ENCODE measurements at regions not wholly inside any gene's neighbourhood (a gene's known extent, or its start where the extent isn't known, plus 50 kb on each side); places are given as distances from the start of the nearest gene placed in this dataset.
"Not testable (repeated sequence)": the region's sequence is repeated elsewhere in the genome, so short reads cannot be mapped to it uniquely, and the experiment has no call there.

DNA sequence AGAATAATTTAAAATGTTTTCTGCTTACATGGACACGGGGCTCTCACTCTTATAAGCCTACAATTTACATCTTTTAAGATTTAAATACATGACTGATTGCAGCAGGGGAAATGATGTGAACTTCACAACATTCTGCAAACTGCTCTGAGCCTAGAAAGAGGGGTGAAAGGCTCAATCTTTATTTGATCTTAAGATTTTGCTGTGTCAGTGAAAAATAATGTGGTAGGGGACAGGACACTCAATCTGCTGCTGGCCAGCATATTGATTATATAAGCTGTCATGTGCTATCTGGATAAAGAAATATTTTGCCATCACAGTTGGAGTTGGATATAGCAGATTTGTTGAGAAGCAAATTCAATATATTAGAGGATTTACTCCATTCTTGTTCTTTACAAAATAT, 2210.5 kb downstream of the PCDH7 start:
- DNase-seq: no peak
- H3K9me3 ChIP-seq (ENCODE audit: control insufficient read depth in 1 of 2, insufficient read depth in 1 of 2, low read length in 2 of 2): no peaks in the 10 kb centered on the region
- intact Hi-C loops (cut with DNase I, micrococcal nuclease): no loop called here
- H3K4me1 ChIP-seq (ENCODE audit: insufficient read depth, low read length): no peaks in the 10 kb centered on the region
- no peak overlapping the region for H3K4me3 ChIP-seq (ENCODE audit: low read length)
- H3K27me3 ChIP-seq (ENCODE audit: control insufficient read depth in 1 of 2, insufficient read depth in 2 of 2, low read length in 2 of 2): no peaks in the 10 kb centered on the region
- TF ChIP-seq, protein P1, sequence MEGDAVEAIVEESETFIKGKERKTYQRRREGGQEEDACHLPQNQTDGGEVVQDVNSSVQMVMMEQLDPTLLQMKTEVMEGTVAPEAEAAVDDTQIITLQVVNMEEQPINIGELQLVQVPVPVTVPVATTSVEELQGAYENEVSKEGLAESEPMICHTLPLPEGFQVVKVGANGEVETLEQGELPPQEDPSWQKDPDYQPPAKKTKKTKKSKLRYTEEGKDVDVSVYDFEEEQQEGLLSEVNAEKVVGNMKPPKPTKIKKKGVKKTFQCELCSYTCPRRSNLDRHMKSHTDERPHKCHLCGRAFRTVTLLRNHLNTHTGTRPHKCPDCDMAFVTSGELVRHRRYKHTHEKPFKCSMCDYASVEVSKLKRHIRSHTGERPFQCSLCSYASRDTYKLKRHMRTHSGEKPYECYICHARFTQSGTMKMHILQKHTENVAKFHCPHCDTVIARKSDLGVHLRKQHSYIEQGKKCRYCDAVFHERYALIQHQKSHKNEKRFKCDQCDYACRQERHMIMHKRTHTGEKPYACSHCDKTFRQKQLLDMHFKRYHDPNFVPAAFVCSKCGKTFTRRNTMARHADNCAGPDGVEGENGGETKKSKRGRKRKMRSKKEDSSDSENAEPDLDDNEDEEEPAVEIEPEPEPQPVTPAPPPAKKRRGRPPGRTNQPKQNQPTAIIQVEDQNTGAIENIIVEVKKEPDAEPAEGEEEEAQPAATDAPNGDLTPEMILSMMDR (IDR thresholded peaks at IDR 0.05): no peak
- POLR2A ChIA-PET: no interaction called here
- H3K4me1 Mint-ChIP-seq (ENCODE audit: low read depth): no peaks in the 10 kb centered on the region
- no peak overlapping the region for H3K4me3 Mint-ChIP-seq
- H3K27ac ChIP-seq (ENCODE audit: low read depth in 1 of 2, low read length in 2 of 2): no peak overlapping the region
- no peak overlapping the region for H3K27ac Mint-ChIP-seq
- H3K9me3 Mint-ChIP-seq: peaks cover 8% of the 10 kb centered on the region
- CTCF ChIA-PET: no interaction called here
- ATAC-seq (ENCODE audit: poor library complexity): no peak
- H3K36me3 ChIP-seq (ENCODE audit: insufficient read depth, low read length): no peaks in the 10 kb centered on the region
- no peaks in the 10 kb centered on the region for H3K36me3 Mint-ChIP-seq (ENCODE audit: low read depth)
- no peaks in the 10 kb centered on the region for H3K27me3 Mint-ChIP-seq

DNA sequence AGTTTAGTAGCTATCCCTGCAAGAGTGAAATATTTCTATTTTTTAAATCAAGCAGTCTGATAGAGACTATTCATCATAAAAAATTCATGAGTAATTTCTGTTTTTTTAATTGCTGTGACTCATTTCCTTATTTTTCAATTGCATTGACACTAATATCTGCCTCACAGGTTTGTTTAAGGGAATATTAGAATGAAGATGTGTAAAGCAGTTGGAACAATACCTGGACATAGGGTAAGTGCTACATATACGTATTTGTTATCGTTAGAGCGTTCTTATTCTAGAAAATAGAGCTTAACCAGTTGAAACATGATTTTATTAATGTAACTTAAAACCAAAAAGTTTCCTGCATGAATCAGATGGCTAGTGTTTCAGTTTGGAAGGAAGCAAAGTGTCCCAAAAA, 2211.3 kb downstream of the PCDH7 start:
- H3K9me3 Mint-ChIP-seq: peaks cover 5% of the 10 kb centered on the region
- H3K27ac Mint-ChIP-seq: no peak overlapping the region
- Histone ChIP-seq H3K27me3 (ENCODE audit: control insufficient read depth in 1 of 2, insufficient read depth in 2 of 2, low read length in 2 of 2) (no peaks in the 10 kb centered on the region), H3K4me1 (ENCODE audit: insufficient read depth, low read length) (no peaks in the 10 kb centered on the region), H3K9me3 (ENCODE audit: control insufficient read depth in 1 of 2, insufficient read depth in 1 of 2, low read length in 2 of 2) (no peaks in the 10 kb centered on the region), H3K36me3 (ENCODE audit: insufficient read depth, low read length) (no peaks in the 10 kb centered on the region), H3K27ac (ENCODE audit: low read depth in 1 of 2, low read length in 2 of 2) (no peak overlapping the region), H3K4me3 (ENCODE audit: low read length) (no peak overlapping the region)
- no peak for DNase-seq
- H3K4me1 Mint-ChIP-seq (ENCODE audit: low read depth): no peaks in the 10 kb centered on the region
- CTCF ChIA-PET: no interaction called here
- H3K27me3 Mint-ChIP-seq: no peaks in the 10 kb centered on the region
- no peak overlapping the region for H3K4me3 Mint-ChIP-seq
- TF ChIP-seq, protein P1 (IDR thresholded peaks at IDR 0.05): no peak
- POLR2A ChIA-PET: no interaction called here
- intact Hi-C loops (cut with DNase I, micrococcal nuclease): no loop called here
- no peaks in the 10 kb centered on the region for H3K36me3 Mint-ChIP-seq (ENCODE audit: low read depth)
- no peak for ATAC-seq (ENCODE audit: poor library complexity)

DNA sequence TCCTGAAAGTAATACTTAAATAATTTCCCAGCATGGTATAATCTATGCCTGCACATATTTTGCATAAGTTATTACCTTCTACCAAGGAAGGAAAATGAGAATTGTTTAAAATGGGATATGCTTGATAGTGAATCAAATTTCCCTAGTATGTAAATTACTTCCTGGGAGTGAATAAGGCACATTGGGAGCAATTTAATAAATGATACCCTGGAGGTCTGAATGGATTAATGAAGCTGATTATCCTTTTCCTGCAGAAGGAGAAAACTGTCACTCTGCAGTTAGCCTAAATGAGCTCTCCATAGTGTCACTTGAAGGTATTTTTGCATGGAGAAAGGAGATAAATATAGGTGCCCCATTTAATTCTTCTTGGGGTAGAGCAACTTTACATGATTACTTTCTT, 2212.0 kb downstream of the PCDH7 start:
- Mint-ChIP-seq H3K4me3 (no peak overlapping the region), H3K36me3 (ENCODE audit: low read depth) (no peaks in the 10 kb centered on the region), H3K9me3 (peaks cover 5% of the 10 kb centered on the region), H3K27ac (no peak overlapping the region), H3K27me3 (no peaks in the 10 kb centered on the region), H3K4me1 (ENCODE audit: low read depth) (no peaks in the 10 kb centered on the region)
- Histone ChIP-seq H3K27ac (ENCODE audit: low read depth in 1 of 2, low read length in 2 of 2) (no peak overlapping the region), H3K9me3 (ENCODE audit: control insufficient read depth in 1 of 2, insufficient read depth in 1 of 2, low read length in 2 of 2) (no peaks in the 10 kb centered on the region), H3K36me3 (ENCODE audit: insufficient read depth, low read length) (no peaks in the 10 kb centered on the region), H3K27me3 (ENCODE audit: control insufficient read depth in 1 of 2, insufficient read depth in 2 of 2, low read length in 2 of 2) (no peaks in the 10 kb centered on the region), H3K4me1 (ENCODE audit: insufficient read depth, low read length) (no peaks in the 10 kb centered on the region), H3K4me3 (ENCODE audit: low read length) (no peak overlapping the region)
- POLR2A ChIA-PET: no interaction called here
- intact Hi-C loops (cut with DNase I, micrococcal nuclease): no loop called here
- TF ChIP-seq, protein P1 (IDR thresholded peaks at IDR 0.05): no peak
- no peak for ATAC-seq (ENCODE audit: poor library complexity)
- CTCF ChIA-PET: no interaction called here
- DNase-seq: no peak

DNA sequence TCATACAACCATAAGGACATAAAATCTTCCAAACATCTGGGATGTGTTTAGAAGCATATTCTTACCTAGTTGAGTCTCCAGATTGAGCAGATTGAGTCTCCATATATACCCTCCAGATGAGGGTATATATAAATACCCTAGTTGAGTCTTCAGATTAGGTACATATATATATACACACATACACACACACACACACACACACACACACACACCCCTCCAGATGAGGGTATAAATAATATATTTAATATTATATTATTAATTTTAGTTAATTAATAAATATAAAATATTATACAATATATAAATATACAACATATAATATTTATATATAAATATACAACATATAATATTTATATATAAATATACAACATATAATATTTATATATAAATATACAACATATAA, 2219.1 kb downstream of the PCDH7 start:
- H3K27ac Mint-ChIP-seq; H3K27me3 ChIP-seq (ENCODE audit: control insufficient read depth in 1 of 2, insufficient read depth in 2 of 2, low read length in 2 of 2); POLR2A ChIA-PET; DNase-seq; H3K4me3 ChIP-seq (ENCODE audit: low read length); H3K36me3 ChIP-seq (ENCODE audit: insufficient read depth, low read length); H3K27me3 Mint-ChIP-seq; H3K27ac ChIP-seq (ENCODE audit: low read depth in 1 of 2, low read length in 2 of 2); H3K9me3 ChIP-seq (ENCODE audit: control insufficient read depth in 1 of 2, insufficient read depth in 1 of 2, low read length in 2 of 2); H3K4me1 ChIP-seq (ENCODE audit: insufficient read depth, low read length); ATAC-seq (ENCODE audit: poor library complexity); CTCF ChIA-PET; H3K36me3 Mint-ChIP-seq (ENCODE audit: low read depth); intact Hi-C loops (cut with DNase I, micrococcal nuclease); H3K4me3 Mint-ChIP-seq; H3K4me1 Mint-ChIP-seq (ENCODE audit: low read depth): not testable (repeated sequence)
- H3K9me3 Mint-ChIP-seq: peaks cover 11% of the 10 kb centered on the region
